SK-N-SH treated with all-trans-retinoic acid at 6 μM for 48 hours (cell line): ENCODE measurements at regions not wholly inside any gene's neighbourhood (a gene's known extent, or its start where the extent isn't known, plus 50 kb on each side); places are given as distances from the start of the nearest gene placed in this dataset.

Experiments used
- ATAC-seq: fragments of 200-7000 bp; cut with Tn5 transposase; 3 replicates; pipeline ENCODE4 v1.9.1; 2020; ENCODE audit warnings: mild to moderate bottlenecking, moderate library complexity
- BACH2 ChIP-seq: fragments of 250-450 bp; sonication (Bioruptor Pico); IDR thresholded peaks from 2 replicates; pipeline ENCODE4 v1.9.0; 2021; ENCODE audit warnings: mild to moderate bottlenecking, borderline replicate concordance
- CSDC2 ChIP-seq: fragments of 250-450 bp; sonication (Bioruptor Pico); IDR thresholded peaks from 2 replicates; pipeline ENCODE4 v1.5.0; 2020; ENCODE audit warnings: mild to moderate bottlenecking, moderate library complexity
- CSRNP3 ChIP-seq: fragments of 250-450 bp; sonication (Bioruptor Pico); IDR thresholded peaks from 2 replicates; pipeline ENCODE4 v1.5.1; 2021; ENCODE audit warnings: mild to moderate bottlenecking, moderate library complexity
- ESRRG ChIP-seq: fragments of 250-450 bp; sonication (Bioruptor Pico); IDR thresholded peaks from 2 replicates; pipeline ENCODE4 v1.6.1; 2021; ENCODE audit warnings: mild to moderate bottlenecking
- GLIS3 ChIP-seq: fragments of 250-450 bp; sonication (Bioruptor Pico); IDR thresholded peaks from 2 replicates; pipeline ENCODE4 v1.5.0; 2020; ENCODE audit warnings: mild to moderate bottlenecking, moderate library complexity
- ISL1 ChIP-seq: fragments of 250-450 bp; sonication (Bioruptor Pico); IDR thresholded peaks from 2 replicates; pipeline ENCODE4 v2.1.2; 2022; ENCODE audit warnings: mild to moderate bottlenecking, moderate library complexity
- POU6F1 ChIP-seq: fragments of 250-450 bp; sonication (Bioruptor Pico); IDR thresholded peaks from 2 replicates; pipeline ENCODE4 v1.8.0; 2021; ENCODE audit warnings: low read depth, mild to moderate bottlenecking, moderate library complexity, borderline replicate concordance
- PPARA ChIP-seq: fragments of 250-450 bp; sonication (Bioruptor Pico); IDR thresholded peaks from 2 replicates; pipeline ENCODE4 v1.5.0; 2020; ENCODE audit warnings: mild to moderate bottlenecking, borderline replicate concordance
- RARB ChIP-seq: fragments of 250-450 bp; sonication (Bioruptor Pico); IDR thresholded peaks from 2 replicates; pipeline ENCODE4 v1.8.0; 2021; ENCODE audit warnings: mild to moderate bottlenecking, moderate library complexity
- SNAI2 ChIP-seq: fragments of 250-450 bp; sonication (Bioruptor Pico); IDR thresholded peaks from 2 replicates; pipeline ENCODE4 v1.5.0; 2020; ENCODE audit warnings: mild to moderate bottlenecking, moderate library complexity
- TOX ChIP-seq: fragments of 250-450 bp; sonication (Bioruptor Pico); IDR thresholded peaks from 2 replicates; pipeline ENCODE4 v1.8.0; 2021; ENCODE audit warnings: mild to moderate bottlenecking, moderate library complexity, borderline replicate concordance
- ZFP3 ChIP-seq: fragments of 250-450 bp; sonication (Bioruptor Pico); IDR thresholded peaks from 2 replicates; pipeline ENCODE4 v1.5.0; 2020; ENCODE audit warnings: mild to moderate bottlenecking, moderate library complexity
- ZFP30 ChIP-seq: fragments of 450-650 bp; formaldehyde crosslinking; IDR thresholded peaks from 2 replicates; pipeline ENCODE4 v1.5.0; 2022; ENCODE audit warnings: mild to moderate bottlenecking, moderate library complexity
- ZNF70 ChIP-seq: fragments of 450-650 bp; formaldehyde crosslinking; IDR thresholded peaks from 2 replicates; pipeline ENCODE4 v1.5.0; 2020; ENCODE audit warnings: mild to moderate bottlenecking, moderate library complexity
- ZNF8 ChIP-seq: fragments of 450-650 bp; formaldehyde crosslinking; IDR thresholded peaks from 2 replicates; pipeline ENCODE4 v1.5.0; 2020; ENCODE audit warnings: mild to moderate bottlenecking, moderate library complexity
- TF ChIP-seq, protein P1 (sequence below): fragments of 250-450 bp; sonication (Bioruptor Pico); IDR thresholded peaks from 2 replicates; pipeline ENCODE4 v1.5.0; 2020; ENCODE audit warnings: mild to moderate bottlenecking, moderate library complexity

GRCh38 chr19:28985201-28985600, 227.8 kb downstream of the UQCRFS1 start:
- TF ChIP-seq ZNF8 (CRISPR knock-in tag) = no peak
- no peak for TF ChIP-seq CSRNP3
- no peak for TF ChIP-seq POU6F1 (CRISPR knock-in tag)
- no peak for TF ChIP-seq CSDC2
- TF ChIP-seq ZNF70 = no peak
- TF ChIP-seq TOX (CRISPR knock-in tag) = no peak
- TF ChIP-seq, protein P1, sequence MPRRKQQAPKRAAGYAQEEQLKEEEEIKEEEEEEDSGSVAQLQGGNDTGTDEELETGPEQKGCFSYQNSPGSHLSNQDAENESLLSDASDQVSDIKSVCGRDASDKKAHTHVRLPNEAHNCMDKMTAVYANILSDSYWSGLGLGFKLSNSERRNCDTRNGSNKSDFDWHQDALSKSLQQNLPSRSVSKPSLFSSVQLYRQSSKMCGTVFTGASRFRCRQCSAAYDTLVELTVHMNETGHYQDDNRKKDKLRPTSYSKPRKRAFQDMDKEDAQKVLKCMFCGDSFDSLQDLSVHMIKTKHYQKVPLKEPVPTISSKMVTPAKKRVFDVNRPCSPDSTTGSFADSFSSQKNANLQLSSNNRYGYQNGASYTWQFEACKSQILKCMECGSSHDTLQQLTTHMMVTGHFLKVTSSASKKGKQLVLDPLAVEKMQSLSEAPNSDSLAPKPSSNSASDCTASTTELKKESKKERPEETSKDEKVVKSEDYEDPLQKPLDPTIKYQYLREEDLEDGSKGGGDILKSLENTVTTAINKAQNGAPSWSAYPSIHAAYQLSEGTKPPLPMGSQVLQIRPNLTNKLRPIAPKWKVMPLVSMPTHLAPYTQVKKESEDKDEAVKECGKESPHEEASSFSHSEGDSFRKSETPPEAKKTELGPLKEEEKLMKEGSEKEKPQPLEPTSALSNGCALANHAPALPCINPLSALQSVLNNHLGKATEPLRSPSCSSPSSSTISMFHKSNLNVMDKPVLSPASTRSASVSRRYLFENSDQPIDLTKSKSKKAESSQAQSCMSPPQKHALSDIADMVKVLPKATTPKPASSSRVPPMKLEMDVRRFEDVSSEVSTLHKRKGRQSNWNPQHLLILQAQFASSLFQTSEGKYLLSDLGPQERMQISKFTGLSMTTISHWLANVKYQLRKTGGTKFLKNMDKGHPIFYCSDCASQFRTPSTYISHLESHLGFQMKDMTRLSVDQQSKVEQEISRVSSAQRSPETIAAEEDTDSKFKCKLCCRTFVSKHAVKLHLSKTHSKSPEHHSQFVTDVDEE (CRISPR knock-in tag) = no peak
- no peak for TF ChIP-seq BACH2 (CRISPR knock-in tag)
- no peak for TF ChIP-seq ZFP30 (CRISPR knock-in tag)
- no peak for TF ChIP-seq SNAI2 (CRISPR knock-in tag)
- ATAC-seq = no peak

GRCh38 chr19:28984315-28984714, 228.6 kb downstream of the UQCRFS1 start:
- ATAC-seq = no peak
- TF ChIP-seq ZFP3 (no peak), ZNF70 (no peak), ZNF8 (CRISPR knock-in tag) (no peak), POU6F1 (CRISPR knock-in tag) (no peak), ESRRG (CRISPR knock-in tag) (no peak)

- no peak for ATAC-seq
- TF ChIP-seq CSRNP3 (no peak), ZNF8 (CRISPR knock-in tag) (no peak), SNAI2 (CRISPR knock-in tag) (no peak), BACH2 (CRISPR knock-in tag) (no peak), ZFP30 (CRISPR knock-in tag) (no peak), PPARA (CRISPR knock-in tag) (no peak), GLIS3 (CRISPR knock-in tag) (no peak), ISL1 (CRISPR knock-in tag) (no peak), CSDC2 (no peak), RARB (CRISPR knock-in tag) (no peak)
- TF ChIP-seq, protein P1 (CRISPR knock-in tag) = no peak
Observed at GRCh38 chr19:28983430-28983829, 229.5 kb downstream of the UQCRFS1 start.
